GM18858 (cell line): ENCODE measurements at regions not wholly inside any gene's neighbourhood (a gene's known extent, or its start where the extent isn't known, plus 50 kb on each side); places are given as distances from the start of the nearest gene placed in this dataset.
"Not testable (repeated sequence)": the region's sequence is repeated elsewhere in the genome, so short reads cannot be mapped to it uniquely, and the experiment has no call there.

Experiments used
- ATAC-seq: cut with Tn5 transposase; IDR thresholded peaks from one replicate; pipeline ENCODE4 v1.9.1; 2021; ENCODE audit not compliant: unreplicated experiment

GRCh38 chr5:91486638-91487037 lies 103.5 kb upstream of the ARRDC3 start:
- ATAC-seq = no peak

DNA sequence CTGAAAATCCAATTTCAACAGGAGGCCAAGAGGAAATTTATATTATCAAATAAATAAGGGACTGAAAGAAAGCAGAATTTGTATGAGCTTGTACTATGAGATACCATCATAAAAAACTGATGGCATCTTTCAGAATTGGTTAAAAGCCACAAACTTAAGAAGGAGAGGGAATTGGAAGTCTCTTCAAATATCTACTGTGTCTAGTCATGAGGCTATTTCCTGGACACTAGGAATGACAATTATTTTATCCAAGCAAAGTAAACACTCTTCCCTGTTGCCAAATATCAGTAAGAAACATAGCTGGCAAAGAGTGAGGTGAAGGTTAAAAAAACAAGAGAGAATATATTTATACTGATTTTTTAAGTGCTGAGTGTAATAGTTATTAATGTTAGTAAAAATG lies 101.5 kb upstream of the ARRDC3 start:
- ATAC-seq = no peak

DNA sequence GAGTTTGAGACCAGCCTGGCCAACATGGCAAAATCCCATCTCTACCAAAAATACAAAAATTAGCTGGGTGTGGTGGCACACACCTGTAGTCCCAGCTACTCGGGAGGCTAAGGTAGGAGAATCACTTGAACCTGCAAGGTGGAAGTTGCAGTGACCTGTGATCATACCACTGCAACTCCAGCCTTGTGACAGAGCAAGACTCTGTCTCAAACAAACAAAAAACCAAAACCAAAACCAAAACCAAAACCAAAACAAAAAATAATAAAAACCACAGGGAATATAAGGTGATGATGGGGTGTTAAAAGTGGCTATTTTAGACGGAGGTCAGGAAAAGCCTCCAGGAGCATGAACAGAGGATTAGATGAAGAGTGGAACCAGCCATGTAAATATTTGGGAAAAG lies 96.3 kb upstream of the ARRDC3 start:
- not testable (repeated sequence) for ATAC-seq

DNA sequence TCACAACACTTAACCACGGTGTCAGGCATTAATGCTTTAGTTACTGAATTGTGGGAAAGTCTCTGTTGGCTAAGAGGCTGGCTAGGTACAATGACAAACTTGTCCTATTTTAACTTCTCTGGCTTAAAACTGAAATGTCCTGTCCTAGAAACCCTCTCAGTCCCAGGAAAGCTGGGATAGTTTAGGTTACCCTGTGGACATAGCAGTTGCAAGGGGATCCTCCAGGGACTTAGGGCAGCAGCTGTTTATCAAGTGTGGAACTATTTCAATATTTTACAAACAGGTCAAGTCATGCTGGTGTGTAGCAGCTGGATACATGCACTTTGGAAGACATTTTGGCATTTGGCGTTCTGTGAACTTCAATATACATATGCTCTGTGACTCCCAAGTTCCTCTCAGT lies 95.0 kb upstream of the ARRDC3 start:
- ATAC-seq = no peak

GRCh38 chr5:91477408-91477807 lies 94.3 kb upstream of the ARRDC3 start:
- no peak for ATAC-seq

- no peak for ATAC-seq
Observed at GRCh38 chr5:91474201-91474600, 91.1 kb upstream of the ARRDC3 start.

DNA sequence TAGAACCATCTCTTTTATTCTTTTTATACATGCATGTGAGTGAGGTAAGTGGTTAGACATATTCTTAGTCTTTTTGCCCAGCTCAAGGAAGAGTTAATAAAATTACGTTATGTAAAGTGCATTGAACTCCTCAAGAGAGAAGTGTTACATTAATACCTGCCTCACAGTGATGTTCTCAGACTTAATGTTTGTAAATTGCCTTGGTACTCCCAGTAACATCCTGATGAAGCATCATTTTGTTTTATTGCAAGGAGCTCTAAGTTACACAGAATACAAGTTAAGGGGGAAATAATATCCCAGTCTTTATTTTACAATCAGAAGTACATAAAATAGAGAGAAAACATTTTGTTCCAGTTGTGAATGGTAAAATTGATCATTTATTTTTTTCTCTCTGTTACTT lies 89.5 kb upstream of the ARRDC3 start:
- ATAC-seq = no peak

DNA sequence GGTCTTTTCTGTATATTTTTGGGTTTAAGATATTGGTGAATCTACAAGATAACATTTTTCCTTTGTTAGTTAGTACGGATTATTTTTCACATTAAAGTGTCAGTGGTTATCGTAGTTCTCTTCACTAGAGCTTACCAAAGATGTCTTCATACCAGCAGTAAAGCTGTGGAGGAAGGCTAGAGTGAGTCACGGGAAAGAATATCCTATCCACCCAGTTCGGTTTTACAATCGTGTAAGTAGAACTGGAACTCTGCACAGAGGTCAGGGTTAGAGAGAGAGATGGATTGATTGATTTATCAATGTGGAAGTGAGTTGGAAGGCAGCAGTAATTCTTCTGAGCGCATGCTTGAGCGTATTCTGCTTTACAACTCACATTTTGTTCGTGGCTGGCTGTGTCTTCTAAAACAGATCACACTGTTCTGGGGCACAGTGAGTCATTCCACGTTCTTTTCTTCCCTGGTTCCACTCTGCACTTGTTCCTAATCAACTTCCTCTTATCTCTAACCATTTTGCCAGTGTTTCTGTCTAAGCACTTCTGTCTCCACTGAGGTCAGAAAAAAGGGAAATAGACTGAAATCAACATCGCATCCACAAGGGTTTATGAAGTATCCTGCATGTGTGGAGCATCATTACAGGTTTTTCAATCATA lies 86.5 kb upstream of the ARRDC3 start:
- ATAC-seq = no peak

DNA sequence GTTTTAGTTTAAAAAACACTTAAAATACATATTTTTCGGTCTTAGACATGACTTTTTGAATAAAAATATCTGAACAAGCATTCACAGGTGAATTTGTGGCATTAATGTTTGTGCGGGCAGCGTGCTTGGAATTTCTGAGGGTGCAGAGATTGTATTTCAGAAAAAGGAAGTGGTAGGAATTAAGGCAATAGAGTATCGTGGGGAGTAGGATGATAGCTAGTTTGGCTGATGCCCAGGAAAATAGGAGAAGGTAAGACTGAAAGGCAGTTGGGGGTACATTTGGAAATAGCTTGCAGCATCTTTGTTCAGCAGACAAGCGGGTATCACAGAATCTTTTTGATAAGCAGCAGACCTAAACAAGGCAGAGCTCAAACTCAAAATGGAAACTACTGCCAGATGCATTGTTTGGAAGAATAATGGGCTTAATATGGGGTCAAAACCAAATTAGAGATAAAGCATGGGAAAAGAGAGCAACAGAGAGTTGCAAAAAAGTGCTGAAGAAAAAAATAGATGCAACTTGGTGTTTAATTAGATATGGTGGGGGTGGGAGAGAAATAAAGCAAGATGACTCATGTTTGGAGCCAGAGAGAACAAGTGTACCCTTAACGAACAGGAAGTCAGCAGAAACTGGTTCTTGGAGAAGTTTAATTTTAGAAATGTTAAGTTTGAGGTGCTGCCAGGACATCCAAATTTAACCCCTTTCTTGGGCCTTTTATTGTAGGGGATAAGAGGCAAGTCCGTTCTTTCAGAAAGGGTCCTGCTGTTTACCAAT lies 85.7 kb upstream of the ARRDC3 start:
- no peak for ATAC-seq

GRCh38 chr5:91464886-91465646 lies 81.9 kb upstream of the ARRDC3 start:
- ATAC-seq = no peak

DNA sequence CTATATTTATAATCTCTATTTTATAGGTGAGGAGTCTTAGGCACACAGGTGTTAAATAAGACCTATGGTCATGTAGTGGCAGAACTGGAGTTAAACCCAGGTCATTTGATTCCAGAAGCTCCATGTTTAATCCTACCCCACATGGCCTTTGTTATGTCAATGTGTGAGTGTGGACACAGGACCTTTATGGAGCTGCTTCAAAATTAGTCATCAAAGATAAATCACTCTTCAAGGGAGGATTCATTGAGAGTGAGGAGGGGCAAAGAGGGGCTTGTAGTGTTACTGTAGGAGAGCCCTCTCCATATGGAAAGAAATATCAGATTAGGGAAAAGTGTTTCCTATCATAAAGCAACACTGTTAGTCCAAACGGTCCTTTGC lies 74.6 kb upstream of the ARRDC3 start:
- ATAC-seq = no peak

DNA sequence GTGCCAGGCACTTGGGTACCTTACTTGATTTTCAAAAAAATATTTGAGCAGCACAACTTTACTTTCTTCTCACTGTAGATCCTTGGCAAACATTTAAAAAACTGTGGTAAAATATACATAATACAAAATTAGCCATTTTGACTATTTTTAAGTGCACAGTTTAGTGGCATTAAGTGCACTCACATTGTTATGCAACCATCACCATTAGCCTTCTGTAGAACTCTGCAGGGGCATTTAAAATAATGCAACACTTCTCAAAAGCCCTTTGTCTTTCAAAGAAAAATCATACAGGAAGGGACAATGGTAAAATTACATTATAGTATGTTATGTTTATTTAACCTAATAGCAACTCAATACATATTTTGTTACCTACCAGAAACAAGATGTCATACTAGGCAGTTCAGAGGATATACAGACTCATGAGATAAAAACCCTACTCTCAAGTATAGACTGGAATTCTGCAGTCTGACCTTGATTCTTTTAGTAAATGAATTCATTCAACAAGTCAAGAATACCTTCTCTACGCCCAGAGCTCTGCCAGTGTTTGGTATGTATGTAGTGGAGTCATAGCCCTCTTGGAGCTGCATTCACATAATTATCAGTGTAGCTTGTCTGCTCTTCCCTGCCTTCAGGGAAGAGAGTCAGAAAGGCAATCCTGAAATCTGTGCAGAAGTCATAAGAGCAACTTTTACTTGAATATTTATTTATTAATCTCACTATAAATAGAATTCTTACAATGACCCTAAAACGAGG lies 74.0 kb upstream of the ARRDC3 start:
- ATAC-seq = no peak

- ATAC-seq = no peak
Observed at GRCh38 chr5:91449083-91449482, 66.0 kb upstream of the ARRDC3 start.

DNA sequence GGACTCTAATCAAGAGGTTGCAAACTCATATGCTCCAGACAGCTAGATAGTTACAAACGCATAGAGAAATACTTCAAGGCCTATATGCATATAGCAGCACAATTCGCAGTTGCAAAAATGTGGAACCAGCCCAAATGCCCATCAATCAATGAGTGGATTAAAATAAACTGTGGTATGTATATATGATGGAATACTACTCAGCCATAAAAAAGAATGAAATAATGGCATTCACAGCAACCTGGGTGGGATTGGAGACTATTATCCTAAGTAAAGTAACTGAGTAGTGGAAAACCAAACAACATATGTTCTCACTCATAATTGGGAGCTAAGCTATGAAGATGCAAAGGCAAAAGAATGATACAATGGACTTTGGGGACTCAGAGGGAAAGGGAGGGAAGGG lies 65.0 kb upstream of the ARRDC3 start:
- ATAC-seq = not testable (repeated sequence)

DNA sequence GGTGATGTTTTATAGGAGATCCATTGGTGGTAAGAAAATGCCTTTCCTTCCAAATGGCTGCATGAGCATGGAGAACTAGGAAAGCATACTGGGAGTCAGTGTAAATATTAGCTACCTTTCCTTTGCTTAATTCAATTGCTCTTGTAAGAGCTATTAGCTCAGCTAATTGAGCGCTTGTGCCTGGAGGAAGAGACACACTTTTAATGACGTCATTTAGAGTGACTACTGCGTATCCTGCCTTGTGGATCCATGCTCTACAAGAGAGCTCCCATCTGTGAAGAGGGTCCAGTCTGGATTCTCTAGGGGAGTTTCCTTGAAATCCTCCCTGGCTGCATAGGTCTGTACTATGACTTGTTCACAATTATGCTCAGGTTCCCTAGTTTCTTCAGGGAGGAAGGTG lies 63.8 kb upstream of the ARRDC3 start:
- not testable (repeated sequence) for ATAC-seq

DNA sequence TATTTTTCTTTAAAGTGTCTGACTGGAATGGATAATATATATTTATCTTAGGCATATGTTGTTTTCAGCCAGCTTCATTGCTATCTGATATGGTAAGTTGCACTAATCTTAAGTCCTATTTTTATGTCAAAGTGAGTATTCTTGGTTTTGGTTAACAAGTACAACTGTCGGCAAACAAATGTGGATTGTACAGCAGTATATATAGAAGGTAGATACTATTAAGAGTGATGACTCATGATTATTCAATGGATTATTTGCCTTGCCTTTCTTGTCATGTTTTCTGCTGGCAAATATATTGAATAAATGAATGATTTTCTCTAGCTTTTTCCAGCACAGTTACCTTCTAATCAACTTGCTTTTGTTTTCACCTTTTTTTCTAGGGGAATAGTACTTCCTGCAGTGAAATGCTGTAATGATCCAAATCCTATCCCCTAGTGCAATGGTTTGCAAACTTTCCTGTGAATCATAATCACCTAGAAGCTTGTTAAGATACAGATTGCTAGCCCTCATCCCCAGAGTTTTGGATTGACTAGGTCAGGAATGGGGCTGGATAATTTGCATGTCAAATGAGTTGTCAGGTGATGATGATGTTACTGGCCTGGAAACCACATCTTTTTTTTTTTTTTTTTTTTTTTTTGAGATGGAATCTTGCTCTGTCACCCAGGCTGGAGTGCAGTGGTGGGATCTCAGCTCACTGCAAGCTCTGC lies 60.8 kb upstream of the ARRDC3 start:
- ATAC-seq = no peak

GRCh38 chr5:91443023-91443422 lies 59.9 kb upstream of the ARRDC3 start:
- ATAC-seq = no peak

GRCh38 chr5:91441082-91441481 lies 58.0 kb upstream of the ARRDC3 start:
- ATAC-seq = no peak

DNA sequence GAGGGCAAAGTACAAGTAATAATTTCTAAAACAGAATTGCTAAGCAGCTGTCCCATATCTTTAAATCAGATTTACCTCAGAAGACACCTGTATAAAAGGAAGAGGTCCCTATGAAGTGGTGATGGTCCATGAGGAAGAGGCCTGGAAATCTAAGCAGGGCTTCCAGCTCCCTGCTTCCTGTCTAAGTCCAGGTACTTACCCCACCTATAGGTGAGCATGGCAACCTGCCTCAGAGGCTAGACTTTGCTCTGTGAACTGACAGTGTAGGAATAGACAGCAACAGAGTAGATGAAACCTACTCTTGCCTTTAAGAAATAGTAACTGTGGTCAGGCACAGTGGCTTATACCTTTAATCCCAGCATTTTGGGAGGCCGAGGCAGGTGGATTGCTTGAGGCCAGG lies 55.8 kb upstream of the ARRDC3 start:
- no peak for ATAC-seq

DNA sequence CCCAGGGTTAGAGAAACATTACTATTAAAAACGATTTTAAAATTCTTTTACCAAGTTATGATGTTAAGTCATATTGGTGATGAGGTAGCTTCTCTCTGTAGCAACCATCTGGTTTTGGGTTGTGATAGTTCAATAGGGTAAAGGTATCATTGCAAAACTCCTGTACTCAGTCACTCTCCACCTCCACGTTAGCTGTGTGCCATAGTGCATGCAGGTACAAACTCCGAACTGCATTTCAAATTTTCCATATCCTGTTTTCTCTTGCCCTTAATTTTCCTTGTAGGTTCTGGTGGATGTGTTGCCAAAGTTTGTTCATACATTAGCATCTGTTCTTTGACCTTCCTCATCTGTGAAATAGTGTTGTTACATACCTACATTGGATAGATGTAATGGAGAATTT lies 53.1 kb upstream of the ARRDC3 start:
- no peak for ATAC-seq

GRCh38 chr5:91434348-91434747 lies 51.2 kb upstream of the ARRDC3 start:
- ATAC-seq = peak; percentile 82
